C4-2B (cell line): ENCODE measurements at regions not wholly inside any gene's neighbourhood (a gene's known extent, or its start where the extent isn't known, plus 50 kb on each side); places are given as distances from the start of the nearest gene placed in this dataset.
"Not testable (repeated sequence)": the region's sequence is repeated elsewhere in the genome, so short reads cannot be mapped to it uniquely, and the experiment has no call there.

Experiments used
- H3K27ac ChIP-seq: fragments of 450-650 bp; 2 replicates; pipeline ENCODE4 v1.5.1; 2017
- CTCF ChIP-seq: fragments of 450-650 bp; conservative IDR thresholded peaks from 2 replicates; pipeline ENCODE4 v1.5.1; 2017; ENCODE audit warnings: mild to moderate bottlenecking
- ZFX ChIP-seq: fragments of 450-650 bp; IDR thresholded peaks from 2 replicates; pipeline ENCODE4 v1.6.1; 2017

DNA sequence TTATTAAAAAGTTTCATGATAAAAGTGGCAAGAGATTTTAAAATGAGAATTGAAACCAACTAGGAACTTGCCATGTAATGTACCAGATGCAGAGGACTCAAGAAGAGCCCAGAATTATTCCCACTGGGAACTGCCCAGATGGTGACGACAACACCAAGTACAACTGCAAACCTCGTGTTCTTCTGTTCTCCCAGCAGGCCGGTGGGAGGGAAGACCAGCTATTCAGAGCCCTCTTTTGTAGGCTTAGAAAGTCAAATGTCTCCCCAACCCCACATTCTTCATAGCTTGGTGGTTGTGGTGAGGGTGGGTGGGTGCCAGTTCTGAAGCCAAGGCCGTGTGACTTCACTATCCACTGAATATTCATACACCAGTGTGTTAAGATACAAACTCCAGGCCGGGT lies 54.3 kb upstream of the ITGB1 start:
- H3K27ac ChIP-seq = no peak overlapping the region
- TF ChIP-seq ZFX (no peak), CTCF (no peak)

GRCh38 chr10:33010132-33011037 lies 52.4 kb upstream of the ITGB1 start:
- peak overlapping the region; percentile 58 for H3K27ac ChIP-seq
- TF ChIP-seq CTCF (peak; percentile 66), ZFX (no peak)

DNA sequence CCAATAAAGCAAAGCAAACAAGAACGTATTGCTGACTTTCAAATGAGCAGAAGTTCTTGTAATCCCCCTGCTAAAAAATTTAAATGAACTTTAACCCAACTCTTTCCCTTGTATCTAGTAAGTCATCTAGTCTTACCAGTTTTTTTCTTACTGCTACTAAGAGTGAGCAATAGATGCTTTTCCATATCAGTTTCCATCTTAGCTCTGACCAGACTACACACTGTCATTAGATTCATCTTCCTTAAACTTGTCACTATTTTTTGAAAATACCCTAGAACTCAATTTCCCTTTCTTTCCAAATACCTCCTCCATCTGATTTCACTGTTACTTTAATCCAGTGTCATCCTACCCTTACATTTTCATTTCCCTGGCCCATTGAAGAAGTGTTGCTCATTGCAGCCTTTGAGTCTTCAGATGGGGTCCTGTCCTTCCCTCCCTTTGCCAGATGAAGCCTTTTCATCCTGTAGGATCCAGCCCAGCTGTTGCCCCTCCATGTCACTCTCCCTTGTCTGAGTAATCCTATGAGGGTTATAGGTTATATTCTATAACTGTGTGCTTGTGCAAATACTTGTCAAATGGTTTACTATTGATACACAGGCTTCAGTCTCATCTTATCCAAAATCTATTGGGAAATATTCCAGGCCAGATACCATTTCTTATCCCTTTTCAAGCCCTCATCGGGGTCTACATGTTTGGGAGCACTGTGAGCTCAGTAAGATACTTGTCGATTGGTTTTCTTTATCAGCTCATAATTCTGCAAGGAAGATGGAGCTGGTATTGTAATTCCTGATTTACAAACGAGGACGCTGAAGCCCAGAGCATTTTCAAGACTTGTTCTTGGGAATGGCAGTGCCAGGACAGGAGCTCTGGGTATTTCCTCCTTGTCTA lies 51.5 kb upstream of the ITGB1 start:
- peak overlapping the region; percentile 58; the same call in 1 of the 2 replicates for H3K27ac ChIP-seq
- TF ChIP-seq CTCF = no peak
- TF ChIP-seq ZFX = no peak

DNA sequence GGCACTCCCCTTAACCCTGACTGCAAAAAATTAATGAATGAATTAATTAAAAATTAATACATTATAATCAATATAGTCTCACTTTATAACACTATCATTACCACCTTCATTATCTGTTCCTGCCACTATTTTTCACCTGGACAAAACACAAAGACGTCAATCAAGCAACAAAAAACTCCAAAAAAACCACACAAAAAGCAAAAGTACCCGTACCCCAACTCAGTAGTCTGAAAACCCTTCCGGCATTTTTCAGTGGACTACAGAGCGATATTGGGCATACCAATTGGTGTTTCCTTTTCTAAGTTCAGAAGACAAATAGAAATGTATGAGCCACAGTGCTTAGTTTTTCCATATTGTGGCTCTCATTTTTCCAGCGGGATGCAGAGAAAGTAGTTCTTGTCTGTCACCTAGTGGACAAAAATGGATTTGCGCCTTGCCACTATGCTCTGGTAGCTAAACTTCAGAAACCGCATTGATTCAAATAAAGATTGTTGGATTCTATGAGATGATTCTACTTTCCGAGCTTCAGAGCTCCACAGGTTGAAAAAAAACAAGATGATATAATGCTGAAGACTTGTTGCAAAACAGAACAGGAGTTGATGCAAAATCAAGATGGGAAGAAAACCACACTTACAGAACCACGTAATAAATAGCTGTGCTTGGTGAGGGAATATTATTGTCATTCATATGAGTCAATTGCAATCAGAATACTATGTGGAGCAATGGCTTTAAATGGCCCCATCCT lies 50.6 kb upstream of the ITGB1 start:
- TF ChIP-seq CTCF (peak; percentile 100), ZFX (no peak)
- H3K27ac ChIP-seq = no peak overlapping the region

GRCh38 chr10:33007731-33008381 lies 49.8 kb upstream of the ITGB1 start:
- not testable (repeated sequence) for H3K27ac ChIP-seq
